ENCODE measurements at regions not wholly inside any gene's neighbourhood (a gene's known extent, or its start where the extent isn't known, plus 50 kb on each side); places are given as distances from the start of the nearest gene placed in this dataset.

DNA sequence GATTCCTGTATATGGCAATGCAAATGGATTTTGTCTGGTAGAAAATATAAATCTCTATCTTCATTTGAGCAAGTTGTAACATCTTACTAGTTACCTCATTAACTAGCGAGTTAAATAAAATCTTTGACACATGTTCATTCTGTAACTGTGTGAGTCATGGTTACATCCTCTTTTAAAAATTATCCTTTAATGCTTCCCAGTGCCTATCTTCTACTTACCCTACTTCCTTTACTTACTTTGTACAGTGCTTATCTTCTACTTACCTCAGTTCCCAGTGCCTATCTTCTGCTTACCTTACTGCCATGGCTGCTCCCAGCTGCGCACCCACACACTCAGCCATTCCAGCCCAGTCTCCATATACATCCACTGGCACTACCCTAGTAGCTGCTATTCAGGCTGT is 71.9 kb upstream of the GOLGA8B start (continued):
- TF ChIP-seq CHD7 (IDR thresholded peaks at IDR 0.05; ENCODE audit: low read depth, low read length) (no peak), TEAD4 (IDR thresholded peaks at IDR 0.05; ENCODE audit: low read length) (peak; percentile 91), TEAD4 (CRISPR knock-in tag; IDR thresholded peaks at IDR 0.05; ENCODE audit: borderline replicate concordance) (no peak), RCOR1 (IDR thresholded peaks at IDR 0.05; ENCODE audit: borderline replicate concordance in 1 of 2, low read depth in 2 of 2, low read length in 2 of 2) (peak; percentile 14 to 54; a peak in 1 of 4 replicates), ZNF830 (CRISPR knock-in tag; IDR thresholded peaks at IDR 0.05) (no peak), SMARCE1 (IDR thresholded peaks at IDR 0.05) (peak; percentile 91)
- TF ChIP-seq, protein P1, sequence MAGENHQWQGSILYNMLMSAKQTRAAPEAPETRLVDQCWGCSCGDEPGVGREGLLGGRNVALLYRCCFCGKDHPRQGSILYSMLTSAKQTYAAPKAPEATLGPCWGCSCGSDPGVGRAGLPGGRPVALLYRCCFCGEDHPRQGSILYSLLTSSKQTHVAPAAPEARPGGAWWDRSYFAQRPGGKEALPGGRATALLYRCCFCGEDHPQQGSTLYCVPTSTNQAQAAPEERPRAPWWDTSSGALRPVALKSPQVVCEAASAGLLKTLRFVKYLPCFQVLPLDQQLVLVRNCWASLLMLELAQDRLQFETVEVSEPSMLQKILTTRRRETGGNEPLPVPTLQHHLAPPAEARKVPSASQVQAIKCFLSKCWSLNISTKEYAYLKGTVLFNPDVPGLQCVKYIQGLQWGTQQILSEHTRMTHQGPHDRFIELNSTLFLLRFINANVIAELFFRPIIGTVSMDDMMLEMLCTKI (IDR thresholded peaks at IDR 0.05; ENCODE audit: partially characterized antibody) = no peak
- TF ChIP-seq, protein P2, sequence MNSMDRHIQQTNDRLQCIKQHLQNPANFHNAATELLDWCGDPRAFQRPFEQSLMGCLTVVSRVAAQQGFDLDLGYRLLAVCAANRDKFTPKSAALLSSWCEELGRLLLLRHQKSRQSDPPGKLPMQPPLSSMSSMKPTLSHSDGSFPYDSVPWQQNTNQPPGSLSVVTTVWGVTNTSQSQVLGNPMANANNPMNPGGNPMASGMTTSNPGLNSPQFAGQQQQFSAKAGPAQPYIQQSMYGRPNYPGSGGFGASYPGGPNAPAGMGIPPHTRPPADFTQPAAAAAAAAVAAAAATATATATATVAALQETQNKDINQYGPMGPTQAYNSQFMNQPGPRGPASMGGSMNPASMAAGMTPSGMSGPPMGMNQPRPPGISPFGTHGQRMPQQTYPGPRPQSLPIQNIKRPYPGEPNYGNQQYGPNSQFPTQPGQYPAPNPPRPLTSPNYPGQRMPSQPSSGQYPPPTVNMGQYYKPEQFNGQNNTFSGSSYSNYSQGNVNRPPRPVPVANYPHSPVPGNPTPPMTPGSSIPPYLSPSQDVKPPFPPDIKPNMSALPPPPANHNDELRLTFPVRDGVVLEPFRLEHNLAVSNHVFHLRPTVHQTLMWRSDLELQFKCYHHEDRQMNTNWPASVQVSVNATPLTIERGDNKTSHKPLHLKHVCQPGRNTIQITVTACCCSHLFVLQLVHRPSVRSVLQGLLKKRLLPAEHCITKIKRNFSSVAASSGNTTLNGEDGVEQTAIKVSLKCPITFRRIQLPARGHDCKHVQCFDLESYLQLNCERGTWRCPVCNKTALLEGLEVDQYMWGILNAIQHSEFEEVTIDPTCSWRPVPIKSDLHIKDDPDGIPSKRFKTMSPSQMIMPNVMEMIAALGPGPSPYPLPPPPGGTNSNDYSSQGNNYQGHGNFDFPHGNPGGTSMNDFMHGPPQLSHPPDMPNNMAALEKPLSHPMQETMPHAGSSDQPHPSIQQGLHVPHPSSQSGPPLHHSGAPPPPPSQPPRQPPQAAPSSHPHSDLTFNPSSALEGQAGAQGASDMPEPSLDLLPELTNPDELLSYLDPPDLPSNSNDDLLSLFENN (IDR thresholded peaks at IDR 0.05; ENCODE audit: low read depth in 2 of 2, low read length in 2 of 2) = peak in 1 of 2 experiments; percentile 59; a peak in 1 of 4 replicates
